HG03378 (cell line): ENCODE measurements at regions not wholly inside any gene's neighbourhood (a gene's known extent, or its start where the extent isn't known, plus 50 kb on each side); places are given as distances from the start of the nearest gene placed in this dataset.

ENCODE experiments used
- ATAC-seq: cut with Tn5 transposase; IDR thresholded peaks from one replicate; pipeline ENCODE4 v1.9.1; 2021; ENCODE audit warnings: mild to moderate bottlenecking, moderate library complexity; ENCODE audit not compliant: unreplicated experiment

DNA sequence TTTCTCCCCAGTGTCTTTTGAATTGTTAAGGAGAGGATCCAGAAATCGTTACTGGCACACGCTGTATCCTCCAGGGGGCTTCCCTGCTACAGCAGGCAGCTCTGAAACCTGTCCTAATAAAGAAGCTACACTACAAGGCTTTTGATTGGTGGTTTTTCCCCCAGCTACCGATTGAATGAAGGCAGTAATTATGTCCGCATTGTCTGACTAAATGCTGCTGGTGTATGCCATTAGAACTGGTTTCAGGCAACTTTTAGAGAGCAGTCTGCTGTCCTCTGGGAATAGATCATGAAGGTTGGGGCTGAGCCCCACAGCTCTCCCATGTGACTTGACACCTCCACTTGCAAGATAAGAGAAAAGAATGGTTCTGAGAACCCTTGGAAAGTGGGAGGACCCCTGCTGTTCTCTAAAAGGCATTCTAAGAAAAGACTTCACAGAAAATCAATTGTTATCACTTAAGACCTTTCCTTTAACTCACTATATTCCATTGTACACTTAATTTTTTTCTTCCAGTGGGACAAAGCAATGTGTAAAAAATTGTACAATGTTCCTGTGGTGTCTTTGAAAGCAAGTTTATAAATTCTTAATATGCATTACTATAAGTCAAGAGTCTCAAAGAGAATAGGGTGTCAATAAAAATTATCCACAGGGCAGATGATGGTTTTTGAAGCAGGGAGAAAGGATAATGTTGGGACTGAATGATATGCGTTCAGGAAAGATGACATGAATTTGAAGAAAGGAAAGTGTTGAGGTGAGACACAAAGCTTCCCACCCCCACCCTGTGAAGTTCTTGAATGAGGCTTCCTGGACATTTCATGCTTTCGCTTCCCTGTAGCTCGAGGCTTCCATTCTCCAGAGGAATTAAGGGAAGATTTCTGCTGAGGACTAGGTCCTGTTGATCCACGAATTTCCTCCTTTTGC lies 53.0 kb upstream of the DAZL start:
- ATAC-seq = no peak

DNA sequence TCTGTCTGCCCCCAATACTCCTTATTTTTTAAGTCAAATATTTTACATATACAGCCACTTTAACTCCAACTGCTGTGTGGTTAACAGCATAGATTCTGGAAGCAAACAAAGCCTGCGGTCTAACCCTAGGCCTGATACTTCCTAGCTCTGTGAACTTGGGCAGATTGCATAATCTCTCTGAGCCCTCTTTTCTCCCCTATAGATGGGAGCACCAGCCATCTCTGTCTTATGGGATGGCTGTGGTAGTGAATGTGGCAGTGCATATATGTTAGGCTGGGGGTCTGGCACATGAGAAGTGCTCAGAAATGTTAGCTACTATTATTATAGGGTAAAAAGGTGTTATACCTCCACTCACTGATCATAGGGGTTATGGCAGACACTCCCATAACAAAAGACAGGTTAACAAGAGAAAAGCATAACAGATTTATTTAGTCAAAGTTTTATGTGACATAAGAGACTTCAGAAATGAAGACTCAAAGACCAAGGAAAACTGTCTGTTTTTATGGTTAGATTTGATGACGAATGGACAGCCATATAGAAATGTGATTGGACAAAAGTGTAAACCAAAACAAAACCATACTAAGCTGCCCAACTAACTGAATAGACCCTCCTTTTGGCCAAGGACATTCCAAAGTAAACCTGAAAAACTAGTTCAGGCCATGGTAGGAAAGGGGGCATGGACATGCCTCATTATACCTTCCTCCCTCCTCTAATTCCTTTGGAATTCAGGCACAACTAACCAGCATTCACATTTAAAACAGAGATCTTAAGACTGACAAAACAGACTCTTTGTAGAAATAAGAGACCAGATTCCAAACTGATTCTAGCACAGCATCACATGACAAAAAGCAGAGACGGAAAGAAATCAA lies 53.9 kb upstream of the DAZL start:
- no peak for ATAC-seq

- no peak for ATAC-seq
Observed at GRCh38 chr3:16663854-16664712, 58.9 kb upstream of the DAZL start.

DNA sequence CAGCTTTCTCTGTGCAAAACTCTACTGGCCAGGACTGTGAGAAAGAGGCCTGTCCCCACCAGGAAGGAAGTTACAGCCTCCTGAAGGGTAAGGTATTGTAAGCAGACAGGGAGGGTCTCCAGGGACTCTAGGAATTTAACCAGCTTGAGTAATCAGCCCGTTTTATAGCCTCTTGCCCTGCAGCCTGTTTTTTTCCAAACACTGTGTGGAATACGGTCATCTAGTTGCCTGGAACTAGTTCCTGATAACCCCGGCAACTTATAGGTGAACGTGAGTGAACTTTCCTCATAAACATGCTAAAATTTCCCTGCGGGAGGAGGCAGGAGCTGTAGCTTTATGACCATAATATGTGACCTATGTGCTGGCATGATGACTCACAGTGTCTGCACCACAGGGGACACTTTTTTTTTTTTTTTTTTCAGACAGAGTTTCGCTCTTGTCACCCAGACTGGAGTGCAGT lies 60.1 kb upstream of the DAZL start:
- ATAC-seq = no peak

- ATAC-seq = no peak
Observed at GRCh38 chr3:16666206-16666605, 61.0 kb upstream of the DAZL start.

GRCh38 chr3:16667633-16668032 lies 62.4 kb upstream of the DAZL start:
- no peak for ATAC-seq

GRCh38 chr3:16668776-16669545 lies 63.7 kb upstream of the DAZL start:
- no peak for ATAC-seq

- ATAC-seq = no peak
Observed at GRCh38 chr3:16670191-16670590, 65.0 kb upstream of the DAZL start.

GRCh38 chr3:16671690-16672089 lies 66.5 kb upstream of the DAZL start:
- ATAC-seq = no peak

DNA sequence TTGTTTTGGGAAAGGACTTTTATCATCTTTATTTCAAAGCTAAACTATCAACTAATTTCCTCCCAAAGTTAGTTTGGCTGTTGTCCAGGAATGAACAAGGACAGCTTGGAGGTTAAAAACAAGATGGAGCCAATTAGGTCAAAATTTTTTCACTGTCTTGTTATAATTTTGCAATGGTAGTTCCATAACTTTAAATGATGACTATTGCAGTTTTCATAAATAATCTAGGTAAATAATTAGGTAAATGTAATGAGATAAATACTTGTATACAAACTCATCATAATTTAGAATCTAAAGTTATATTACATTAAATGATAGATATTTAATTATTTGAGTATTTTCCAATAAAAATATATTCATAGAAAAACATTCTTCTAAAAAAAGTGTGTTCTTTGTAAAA lies 68.3 kb upstream of the DAZL start:
- ATAC-seq = no peak

DNA sequence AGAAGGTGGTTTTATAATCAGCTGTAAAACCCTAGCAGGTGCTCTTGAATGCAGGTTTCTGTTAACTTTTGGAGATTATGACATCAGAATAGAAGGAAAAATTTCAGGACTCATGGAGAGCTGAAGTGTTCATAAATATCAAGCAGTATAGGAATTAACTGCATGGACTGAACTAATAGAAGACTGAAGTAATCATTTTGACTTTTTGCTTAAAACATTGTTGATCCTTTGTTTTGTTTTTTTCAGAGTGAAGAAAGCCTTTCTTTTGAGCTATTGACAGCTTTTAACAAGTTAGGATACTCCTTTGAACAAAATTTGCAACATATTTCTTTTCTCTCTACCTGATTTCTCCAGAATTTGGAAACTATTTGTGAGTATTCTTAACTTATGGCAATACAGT lies 70.6 kb upstream of the DAZL start:
- no peak for ATAC-seq

DNA sequence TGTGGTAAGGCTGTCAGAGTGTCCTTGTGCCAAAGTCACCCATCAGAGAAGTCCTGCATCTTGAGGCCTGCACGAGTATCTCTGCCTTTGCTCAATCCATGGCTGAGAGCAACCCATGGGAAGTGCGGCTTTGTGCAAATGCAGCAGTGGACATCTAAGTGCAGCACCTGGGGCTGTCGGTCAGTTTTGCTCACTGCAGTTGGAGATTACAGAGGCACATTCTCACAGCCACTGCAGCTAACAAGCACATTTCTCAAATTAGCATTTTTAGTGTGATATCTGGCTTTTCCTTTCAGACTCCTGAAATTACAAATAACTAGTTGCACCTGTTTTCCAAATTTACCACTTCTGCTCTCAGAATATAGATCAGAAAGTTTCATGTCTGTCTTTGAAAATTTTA lies 81.5 kb upstream of the DAZL start:
- no peak for ATAC-seq

DNA sequence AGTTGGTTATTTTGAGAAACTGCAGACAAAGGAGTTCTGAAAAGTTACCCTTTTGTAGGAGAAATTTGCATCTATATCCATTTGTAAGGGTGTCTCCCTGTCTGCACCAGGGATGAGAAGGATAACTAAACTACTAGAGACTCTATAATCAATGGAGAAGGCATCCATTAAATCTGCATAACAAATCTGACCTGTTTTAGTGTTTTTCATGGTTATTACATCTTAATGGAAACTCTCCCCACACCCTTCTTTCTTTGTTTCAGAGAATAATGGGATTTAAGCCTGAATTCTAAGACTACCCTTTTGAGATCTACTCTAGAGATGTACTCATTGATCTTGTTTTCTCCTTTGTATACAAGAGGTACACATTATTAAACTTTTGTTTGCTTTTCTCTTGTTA lies 82.0 kb upstream of the DAZL start:
- no peak for ATAC-seq

GRCh38 chr3:16692486-16693344 lies 87.5 kb upstream of the DAZL start:
- ATAC-seq = no peak

GRCh38 chr3:16693820-16694219 lies 88.6 kb upstream of the DAZL start:
- ATAC-seq = no peak

DNA sequence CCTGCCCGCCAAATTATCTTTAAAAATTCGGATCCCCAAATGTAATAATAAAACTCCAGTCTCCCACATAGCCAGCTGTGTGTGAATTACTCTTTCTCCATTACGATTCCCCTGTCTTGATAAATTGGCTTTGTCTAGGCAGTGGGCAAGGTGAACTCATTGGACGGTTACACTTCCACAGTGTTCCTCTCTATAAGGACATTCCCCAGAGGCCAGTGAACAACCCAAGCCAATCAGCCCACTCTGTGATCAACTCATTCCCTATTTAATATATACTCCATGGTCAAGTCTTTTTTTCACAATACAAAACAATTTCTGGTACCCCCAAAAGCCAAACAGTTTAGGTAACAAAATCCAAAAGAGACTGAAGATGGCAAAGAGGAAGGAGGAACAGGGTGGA lies 90.5 kb upstream of the DAZL start:
- no peak for ATAC-seq

DNA sequence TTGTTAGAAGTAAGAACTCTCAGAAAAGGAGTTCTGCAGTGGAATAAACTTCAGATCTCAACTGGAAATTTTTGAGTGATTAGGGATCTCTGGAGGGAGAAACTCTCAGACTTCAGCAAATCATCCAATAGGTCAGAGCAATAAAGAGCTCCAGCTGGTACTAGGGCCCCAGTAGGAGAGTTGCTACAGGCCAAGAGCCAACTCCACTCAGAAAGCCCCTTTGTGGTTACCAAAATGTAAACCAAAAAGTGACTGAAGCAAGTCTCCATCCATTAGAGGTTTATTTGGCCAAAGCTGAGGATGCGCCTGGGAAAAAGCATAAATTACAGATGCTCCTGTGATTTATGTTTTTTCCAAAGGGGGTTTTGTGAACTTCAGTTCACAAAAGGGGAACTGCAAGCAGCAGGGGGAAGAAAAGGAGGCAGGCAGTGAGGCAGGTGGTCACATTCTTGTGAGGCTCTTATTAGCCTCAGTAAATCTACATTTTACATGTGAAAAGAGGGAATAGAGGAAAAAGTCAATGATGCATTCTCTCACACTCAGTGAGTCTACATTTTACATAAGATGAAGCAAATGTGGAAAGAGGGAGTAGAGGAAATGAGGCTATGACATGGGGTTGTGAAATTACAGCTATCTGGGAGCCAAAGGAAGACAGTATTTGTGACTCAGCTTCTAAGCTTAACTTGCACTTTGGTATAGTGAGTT lies 92.4 kb upstream of the DAZL start:
- no peak for ATAC-seq

DNA sequence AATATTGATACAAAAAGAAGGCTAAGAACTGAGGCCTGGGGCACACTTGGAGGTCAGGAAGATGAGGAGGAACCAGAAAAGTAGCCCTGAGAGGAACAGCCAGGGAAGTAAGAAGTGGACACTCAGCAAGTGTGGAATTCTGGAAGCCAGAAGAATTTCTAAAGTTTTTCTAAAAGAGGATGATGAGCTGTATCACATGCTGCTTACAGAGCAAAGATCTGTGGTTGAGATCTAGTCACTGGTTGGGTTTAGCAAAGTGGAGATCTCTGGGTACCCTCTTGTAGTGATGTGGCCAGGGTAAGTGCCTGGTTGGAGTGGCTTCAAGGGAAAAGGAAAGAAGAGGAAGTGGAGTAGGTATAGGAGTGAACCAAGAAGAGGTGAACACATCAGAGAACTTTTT lies 95.4 kb upstream of the DAZL start:
- no peak for ATAC-seq

DNA sequence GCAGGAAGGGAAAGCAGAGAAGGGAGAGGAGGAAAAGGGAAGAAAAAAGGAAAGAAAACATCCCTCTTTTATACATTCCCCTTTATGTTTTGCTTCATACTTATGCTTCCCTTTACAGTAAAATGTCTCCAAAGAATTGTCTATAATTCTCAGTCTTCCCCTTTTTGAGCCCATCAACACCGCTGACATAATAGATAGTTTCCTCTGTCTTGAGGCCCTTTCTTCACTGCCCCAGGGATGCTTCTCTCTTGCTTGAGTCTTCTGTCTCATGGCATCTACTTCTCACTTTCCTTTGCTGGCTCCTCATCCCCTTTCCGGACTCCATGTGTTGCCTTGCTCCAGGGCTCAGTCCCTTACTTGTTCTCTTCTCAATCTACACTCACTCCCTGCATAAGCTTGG lies 99.7 kb upstream of the DAZL start:
- ATAC-seq = no peak
